Uterus (tissue), 2 donors: ENCODE measurements at regions not wholly inside any gene's neighbourhood (a gene's known extent, or its start where the extent isn't known, plus 50 kb on each side); places are given as distances from the start of the nearest gene placed in this dataset.

Experiments
- CTCF ChIP-seq, 4 experiments: fragments of 200-600 bp in 2 of 4; fragments of 450-650 bp in 2 of 4; sonication (generic) in 2 of 4; IDR thresholded peaks; one replicate each; pipeline ENCODE4 v1.5.1; 2016 to 2019; ENCODE audit warnings: antibody characterized with exemption in 4 of 4, mild to moderate bottlenecking in 2 of 4, moderate library complexity in 1 of 4
- POLR2A ChIP-seq, 2 donors: fragments of 450-650 bp; IDR thresholded peaks; one replicate each; pipeline ENCODE4 v1.6.1; 2016; ENCODE audit warnings: antibody characterized with exemption in 2 of 2, mild to moderate bottlenecking in 1 of 2, moderate library complexity in 1 of 2

DNA sequence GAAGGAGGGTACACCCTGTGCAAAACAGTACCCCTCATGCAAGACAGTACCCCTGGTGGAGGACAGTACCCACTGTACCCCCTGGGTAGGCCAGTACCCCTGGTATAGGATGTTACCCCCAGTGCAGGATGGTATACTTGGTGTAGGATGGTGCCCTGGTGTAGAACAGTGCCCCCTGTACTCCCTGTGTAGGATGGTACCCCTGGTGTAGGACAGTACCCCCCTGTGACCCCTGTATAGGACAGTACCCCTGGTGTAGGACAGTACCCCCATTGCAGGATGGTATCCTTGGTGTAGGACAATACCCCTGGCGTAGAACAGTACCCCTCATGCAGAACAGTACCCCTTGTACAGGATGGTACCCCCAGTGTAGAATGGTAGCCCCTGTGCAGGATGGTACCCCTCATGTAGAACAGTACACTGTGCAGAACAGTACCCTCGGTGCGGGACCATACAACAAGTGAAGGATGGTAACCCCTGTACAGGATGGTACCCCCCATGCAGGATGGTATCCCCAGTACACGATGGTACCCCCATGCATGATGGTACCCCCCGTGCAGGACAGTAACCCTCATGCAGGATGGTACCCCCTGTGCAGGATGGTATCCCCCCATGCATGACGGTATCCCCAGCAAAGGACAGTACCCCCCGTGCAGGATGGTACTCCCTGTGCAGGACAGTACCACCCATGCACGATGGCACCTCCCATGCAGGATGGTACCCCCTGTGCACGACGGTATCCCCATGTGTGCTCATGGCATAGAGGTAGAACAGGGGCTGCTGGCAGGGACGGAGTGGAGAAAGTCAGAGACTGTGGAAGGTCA lies 248.0 kb downstream of the DCDC2C start:
- no peak for TF ChIP-seq CTCF (IDR thresholded peaks at IDR 0.05)
- no peak for TF ChIP-seq POLR2A (IDR thresholded peaks at IDR 0.05)
